HepG2 (cell line): ENCODE measurements at regions not wholly inside any gene's neighbourhood (a gene's known extent, or its start where the extent isn't known, plus 50 kb on each side); places are given as distances from the start of the nearest gene placed in this dataset.

ENCODE experiments used
- ARNTL ChIP-seq: sonication (generic); formaldehyde crosslinking; IDR thresholded peaks from 2 replicates; pipeline ENCODE4 v1.4.0; 2020; ENCODE audit warnings: mild to moderate bottlenecking, missing genetic modification reagents
- ATF1 ChIP-seq: IDR thresholded peaks from 2 replicates; pipeline ENCODE4 v1.6.1; 2016; ENCODE audit warnings: mild to moderate bottlenecking, control low read depth
- CHD4 ChIP-seq: fragments of 200-600 bp; sonication (generic); IDR thresholded peaks from 2 replicates; pipeline ENCODE4 v1.7.0; 2017; ENCODE audit warnings: mild to moderate bottlenecking, low read length, borderline replicate concordance
- CTCF ChIP-seq: sonication (generic); formaldehyde crosslinking; IDR thresholded peaks from 2 replicates; pipeline ENCODE4 v1.5.0; 2020; ENCODE audit warnings: mild to moderate bottlenecking, missing genetic modification reagents, moderate library complexity
- EZH2 ChIP-seq: conservative IDR thresholded peaks from 2 replicates; pipeline ENCODE4 v1.6.1; 2012; ENCODE audit warnings: mild to moderate bottlenecking, low read depth, low read length, moderate library complexity
- MAFK ChIP-seq, 2 experiments: IDR thresholded peaks in 1 of 2; conservative IDR thresholded peaks in 1 of 2; 2 replicates each; pipeline ENCODE4 v1.6.1; 2011; ENCODE audit warnings: improper control_type of control experiment in 2 of 2, low read length in 2 of 2
- MTA3 ChIP-seq: sonication (generic); formaldehyde crosslinking; IDR thresholded peaks from 2 replicates; pipeline ENCODE4 v1.4.0; 2020; ENCODE audit warnings: missing genetic modification reagents
- POLR2A ChIP-seq, 2 experiments: IDR thresholded peaks; 2 replicates each; pipeline ENCODE4 v1.6.1; 2011; ENCODE audit warnings: low read depth in 2 of 2, low read length in 2 of 2, mild to moderate bottlenecking in 1 of 2, moderate library complexity in 1 of 2; ENCODE audit not compliant: insufficient read depth in 1 of 2
- SIN3A ChIP-seq: IDR thresholded peaks from 2 replicates; pipeline ENCODE4 v1.6.1; 2011; ENCODE audit warnings: low read depth, mild to moderate bottlenecking, control low read depth, low read length, borderline replicate concordance
- SNAPC4 ChIP-seq: sonication (generic); formaldehyde crosslinking; IDR thresholded peaks from 2 replicates; pipeline ENCODE4 v1.4.0; 2020; ENCODE audit warnings: mild to moderate bottlenecking, missing genetic modification reagents
- TAF1 ChIP-seq: sonication (generic); formaldehyde crosslinking; IDR thresholded peaks from 2 replicates; pipeline ENCODE4 v1.4.0; 2020; ENCODE audit warnings: missing genetic modification reagents
- TBL1XR1 ChIP-seq: fragments of 150-350 bp; IDR thresholded peaks from 2 replicates; pipeline ENCODE4 v1.6.1; 2014; ENCODE audit warnings: borderline replicate concordance, low read length; ENCODE audit not compliant: partially characterized antibody
- ZNF274 ChIP-seq: sonication (generic); formaldehyde crosslinking; IDR thresholded peaks from 2 replicates; pipeline ENCODE4 v1.5.1; 2020; ENCODE audit warnings: mild to moderate bottlenecking, missing genetic modification reagents
- ZSCAN12 ChIP-seq: sonication (generic); formaldehyde crosslinking; IDR thresholded peaks from 2 replicates; pipeline ENCODE4 v1.9.0; 2021; ENCODE audit warnings: mild to moderate bottlenecking, missing genetic modification reagents

GRCh38 chr1:189987509-189987908, 490.2 kb downstream of the BRINP3 start:
- no peak for TF ChIP-seq MTA3
- no peak for TF ChIP-seq ZNF274
- TF ChIP-seq EZH2, result no peak
- no peak for TF ChIP-seq ARNTL (CRISPR knock-in tag)
- TF ChIP-seq POLR2A (IDR thresholded peaks at IDR 0.05; ENCODE audit: insufficient read depth in 1 of 2, low read depth in 2 of 2, low read length in 2 of 2), result no peak
- no peak for TF ChIP-seq SNAPC4 (CRISPR knock-in tag)
- no peak for TF ChIP-seq TBL1XR1
- TF ChIP-seq MAFK (conservative IDR thresholded peaks at IDR 0.05 in 1 of 2, IDR thresholded peaks at IDR 0.05 in 1 of 2; ENCODE audit: low read length in 2 of 2), result no peak
- no peak for TF ChIP-seq CHD4
- no peak for TF ChIP-seq CTCF
- no peak for TF ChIP-seq TAF1 (CRISPR knock-in tag)
- TF ChIP-seq SIN3A, result no peak
- no peak for TF ChIP-seq ZSCAN12 (CRISPR knock-in tag)
- TF ChIP-seq ATF1 (CRISPR knock-in tag), result no peak
